Mononuclear cell (primary cell): ENCODE measurements at regions not wholly inside any gene's neighbourhood (a gene's known extent, or its start where the extent isn't known, plus 50 kb on each side); places are given as distances from the start of the nearest gene placed in this dataset.
"Not testable (repeated sequence)": the region's sequence is repeated elsewhere in the genome, so short reads cannot be mapped to it uniquely, and the experiment has no call there.

ENCODE experiments used
- H3K27me3 ChIP-seq: 2 replicates; pipeline ENCODE4 v1.6.0; 2011; ENCODE audit warnings: low read length, control low read depth; ENCODE audit not compliant: insufficient read depth
- H3K4me1 ChIP-seq: 2 replicates; pipeline ENCODE4 v1.5.1; 2011; ENCODE audit warnings: mild to moderate bottlenecking, low read length, control low read depth; ENCODE audit not compliant: insufficient read depth
- H3K4me3 ChIP-seq: 2 replicates; pipeline ENCODE4 v1.5.1; 2011; ENCODE audit warnings: mild to moderate bottlenecking, low read length, moderate library complexity
- H3K9me3 ChIP-seq: 2 replicates; pipeline ENCODE4 v1.5.1; 2011; ENCODE audit warnings: low read depth, mild to moderate bottlenecking, control low read depth, low read length

DNA sequence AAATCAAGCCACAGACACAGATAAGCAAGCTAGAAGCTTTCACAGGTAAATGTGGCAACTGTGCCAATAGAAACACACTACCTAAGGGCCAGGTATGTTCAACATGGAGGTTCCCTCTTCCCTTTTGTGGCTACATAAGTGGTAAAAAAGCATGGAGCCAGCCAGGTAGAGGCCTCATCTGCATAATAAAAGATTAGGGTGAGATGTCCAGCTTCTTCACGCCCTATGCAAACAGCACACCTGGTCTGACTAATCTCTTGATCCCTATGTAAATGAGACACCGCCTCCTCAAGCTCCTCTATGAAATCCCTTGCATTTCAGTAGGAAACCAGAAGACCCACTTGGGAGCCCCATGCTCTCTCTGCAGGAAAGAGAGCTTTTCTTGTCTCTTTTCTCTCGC lies 282.2 kb downstream of the NEBL start:
- Histone ChIP-seq H3K9me3 (peaks cover 3% of the 10 kb centered on the region), H3K27me3 (no peaks in the 10 kb centered on the region)

DNA sequence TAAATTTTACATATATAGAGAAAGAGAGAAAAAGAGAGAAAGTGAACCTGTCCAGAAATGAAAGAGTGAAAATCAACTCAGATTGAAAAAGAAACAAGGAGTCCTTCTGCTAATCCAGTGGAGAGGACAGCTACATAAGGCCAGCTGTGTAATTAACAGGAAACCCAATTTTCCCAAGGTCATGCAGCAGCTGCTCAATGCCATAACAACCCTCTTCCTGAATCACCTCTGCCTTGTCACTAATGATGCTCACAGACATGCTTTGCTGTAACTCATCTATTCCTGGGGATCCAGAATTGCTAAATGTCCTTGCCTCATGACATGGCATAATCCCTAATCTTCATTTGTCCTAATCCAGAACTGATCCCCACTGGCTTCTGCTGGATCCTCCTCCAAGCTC lies 288.6 kb downstream of the NEBL start:
- Histone ChIP-seq H3K27me3 (no peaks in the 10 kb centered on the region), H3K9me3 (peaks cover 5% of the 10 kb centered on the region), H3K4me1 (no peaks in the 10 kb centered on the region), H3K4me3 (no peak overlapping the region)

More for the DNA sequence above, 282.2 kb downstream of the NEBL start:
- Histone ChIP-seq H3K4me1 (peaks cover 17% of the 10 kb centered on the region), H3K4me3 (no peak overlapping the region)

GRCh38 chr10:20606985-20607384 lies 290.1 kb downstream of the NEBL start:
- no peaks in the 10 kb centered on the region for H3K27me3 ChIP-seq
- no peaks in the 10 kb centered on the region for H3K4me1 ChIP-seq
- peaks cover 5% of the 10 kb centered on the region for H3K9me3 ChIP-seq
- H3K4me3 ChIP-seq = no peak overlapping the region

GRCh38 chr10:20601941-20602461 lies 295.1 kb downstream of the NEBL start:
- no peak overlapping the region for H3K4me3 ChIP-seq
- no peaks in the 10 kb centered on the region for H3K27me3 ChIP-seq

GRCh38 chr10:20598590-20598989 lies 298.5 kb downstream of the NEBL start:
- Histone ChIP-seq H3K4me3 (no peak overlapping the region), H3K4me1 (no peaks in the 10 kb centered on the region), H3K27me3 (no peaks in the 10 kb centered on the region), H3K9me3 (no peaks in the 10 kb centered on the region)

More at GRCh38 chr10:20601941-20602461, 295.1 kb downstream of the NEBL start:
- Histone ChIP-seq H3K9me3 (no peaks in the 10 kb centered on the region), H3K4me1 (no peaks in the 10 kb centered on the region)

DNA sequence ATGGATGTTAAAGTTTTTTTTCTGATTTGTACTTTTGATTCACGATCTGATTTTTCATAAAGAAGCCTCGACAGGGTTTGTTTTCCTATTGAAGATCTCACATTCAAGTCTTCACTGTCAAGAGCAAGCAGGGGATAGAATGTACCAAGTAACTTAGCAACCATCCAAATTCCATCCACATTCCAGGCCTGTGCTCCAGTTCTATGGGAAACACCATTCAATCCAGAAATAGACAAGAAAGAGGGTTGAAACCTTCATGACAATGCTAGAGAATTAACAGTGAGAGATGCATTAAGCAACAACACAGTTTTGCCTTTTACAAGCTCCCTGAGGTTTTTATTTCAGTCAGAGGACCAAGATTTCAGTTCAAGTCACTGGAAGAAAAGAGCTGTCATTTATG lies 300.2 kb downstream of the NEBL start:
- no peaks in the 10 kb centered on the region for H3K9me3 ChIP-seq
- no peaks in the 10 kb centered on the region for H3K4me1 ChIP-seq
- H3K27me3 ChIP-seq = no peaks in the 10 kb centered on the region
- no peak overlapping the region for H3K4me3 ChIP-seq

- H3K4me3 ChIP-seq = no peak overlapping the region
- H3K9me3 ChIP-seq = no peaks in the 10 kb centered on the region
- H3K4me1 ChIP-seq = no peaks in the 10 kb centered on the region
- no peaks in the 10 kb centered on the region for H3K27me3 ChIP-seq
These were observed 300.9 kb downstream of the NEBL start for GRCh38 chr10:20596065-20596755.

DNA sequence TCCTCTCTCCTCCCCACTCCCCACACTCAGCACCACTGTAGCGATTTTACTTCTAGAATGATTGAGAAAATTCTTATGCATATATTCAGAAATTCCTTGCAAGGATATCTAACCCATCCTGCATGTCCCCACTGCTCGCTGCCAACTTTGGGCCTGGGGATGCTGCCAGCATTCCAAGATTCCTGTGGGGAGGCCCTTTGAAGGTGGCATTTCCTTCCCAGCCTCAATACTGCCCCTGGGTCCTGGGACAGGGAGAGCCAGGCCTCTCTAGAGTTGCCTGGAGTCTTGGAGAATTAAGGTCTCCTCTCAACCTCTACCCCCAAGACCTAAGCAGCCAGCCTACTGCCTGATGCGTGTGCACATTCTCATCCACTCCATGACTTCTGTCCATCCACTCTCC lies 303.5 kb downstream of the NEBL start:
- no peaks in the 10 kb centered on the region for H3K9me3 ChIP-seq
- H3K4me3 ChIP-seq = no peak overlapping the region
- H3K27me3 ChIP-seq = no peaks in the 10 kb centered on the region
- H3K4me1 ChIP-seq = no peaks in the 10 kb centered on the region

GRCh38 chr10:20582041-20582440 lies 315.1 kb downstream of the NEBL start:
- Histone ChIP-seq H3K9me3 (peaks cover 13% of the 10 kb centered on the region), H3K27me3 (no peaks in the 10 kb centered on the region), H3K4me1 (peaks cover 6% of the 10 kb centered on the region), H3K4me3 (no peak overlapping the region)

DNA sequence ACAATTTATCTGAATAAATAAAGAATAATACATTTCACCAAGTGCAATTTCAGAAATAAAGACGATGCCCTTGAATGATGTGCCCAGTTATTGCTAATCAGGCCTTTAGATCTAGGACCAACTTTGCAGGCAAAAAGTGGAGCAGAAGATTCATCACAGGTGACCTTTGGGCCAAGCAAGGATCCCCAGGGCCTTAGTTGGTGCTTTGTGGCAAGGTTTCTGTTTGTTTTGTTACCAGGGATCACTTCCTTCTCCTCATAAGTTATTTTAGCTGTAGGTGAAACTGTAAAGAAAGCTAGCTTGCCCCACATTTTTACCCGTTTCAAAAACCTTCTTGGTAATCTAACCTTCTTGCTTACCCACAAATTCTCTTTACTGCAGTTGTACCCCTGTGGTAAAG lies 323.2 kb downstream of the NEBL start:
- H3K27me3 ChIP-seq = no peaks in the 10 kb centered on the region
- H3K4me1 ChIP-seq = no peaks in the 10 kb centered on the region
- no peak overlapping the region for H3K4me3 ChIP-seq
- H3K9me3 ChIP-seq = no peaks in the 10 kb centered on the region

DNA sequence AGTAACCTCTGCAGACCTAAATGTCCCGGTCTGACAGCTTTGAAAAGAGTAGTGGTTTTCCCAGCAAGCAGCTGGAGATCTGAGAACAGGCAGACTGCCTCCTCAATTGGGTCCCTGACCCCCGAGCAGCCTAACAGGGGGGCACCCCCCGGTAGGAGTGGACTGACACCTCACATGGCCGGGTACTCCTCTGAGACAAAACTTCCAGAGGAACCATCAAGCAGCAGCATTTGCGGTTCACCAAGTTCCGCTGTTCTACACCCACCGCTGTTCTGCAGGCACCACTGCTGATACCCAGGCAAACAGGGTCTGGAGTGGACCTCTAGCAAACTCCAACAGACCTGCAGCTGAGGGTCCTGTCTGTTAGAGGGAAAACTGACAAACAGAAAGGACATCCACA lies 341.1 kb downstream of the NEBL start:
- H3K4me3 ChIP-seq, H3K4me1 ChIP-seq, H3K27me3 ChIP-seq, H3K9me3 ChIP-seq: not testable (repeated sequence)

DNA sequence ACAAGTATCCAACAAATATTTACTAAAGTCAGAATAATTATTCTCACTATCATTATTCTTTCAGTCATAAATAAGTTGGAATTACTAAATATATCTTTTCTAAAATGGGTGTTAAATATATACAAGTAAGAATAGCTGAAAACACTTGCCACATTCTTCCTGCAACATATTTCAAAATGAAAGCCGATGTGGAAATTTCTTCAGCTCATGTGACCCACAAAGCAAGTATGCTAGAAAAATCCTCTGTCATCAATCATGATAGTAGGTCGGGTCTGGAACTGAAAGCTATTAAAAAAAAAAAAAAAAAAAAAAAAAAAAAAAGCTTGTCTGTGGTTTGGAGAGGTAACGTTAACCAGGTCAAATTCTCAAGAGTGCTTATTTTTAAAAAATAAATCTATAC lies 344.7 kb downstream of the NEBL start:
- H3K27me3 ChIP-seq = no peaks in the 10 kb centered on the region

GRCh38 chr10:20551761-20552160 lies 345.4 kb downstream of the NEBL start:
- Histone ChIP-seq H3K9me3 (no peaks in the 10 kb centered on the region), H3K4me3 (no peak overlapping the region)

More for the DNA sequence above, 344.7 kb downstream of the NEBL start:
- no peaks in the 10 kb centered on the region for H3K9me3 ChIP-seq
- H3K4me1 ChIP-seq = no peaks in the 10 kb centered on the region
- H3K4me3 ChIP-seq = no peak overlapping the region

GRCh38 chr10:20535897-20536881 lies 360.9 kb downstream of the NEBL start:
- Histone ChIP-seq H3K4me3 (no peak overlapping the region), H3K27me3 (no peaks in the 10 kb centered on the region), H3K4me1 (no peaks in the 10 kb centered on the region), H3K9me3 (no peaks in the 10 kb centered on the region)

More at GRCh38 chr10:20551761-20552160, 345.4 kb downstream of the NEBL start:
- Histone ChIP-seq H3K4me1 (no peaks in the 10 kb centered on the region), H3K27me3 (no peaks in the 10 kb centered on the region)

- H3K27me3 ChIP-seq, H3K4me1 ChIP-seq, H3K9me3 ChIP-seq, H3K4me3 ChIP-seq: not testable (repeated sequence)
These were observed 365.7 kb downstream of the NEBL start for GRCh38 chr10:20531241-20531883.
